A204.1 (cell line): ENCODE measurements at regions not wholly inside any gene's neighbourhood (a gene's known extent, or its start where the extent isn't known, plus 50 kb on each side); places are given as distances from the start of the nearest gene placed in this dataset.

Experiments
- FAIRE-seq: peaks from 2 replicates; lab custom pipeline; 2012; peaks lifted over from hg19 to GRCh38; lab: Jason Lieb, UNC

DNA sequence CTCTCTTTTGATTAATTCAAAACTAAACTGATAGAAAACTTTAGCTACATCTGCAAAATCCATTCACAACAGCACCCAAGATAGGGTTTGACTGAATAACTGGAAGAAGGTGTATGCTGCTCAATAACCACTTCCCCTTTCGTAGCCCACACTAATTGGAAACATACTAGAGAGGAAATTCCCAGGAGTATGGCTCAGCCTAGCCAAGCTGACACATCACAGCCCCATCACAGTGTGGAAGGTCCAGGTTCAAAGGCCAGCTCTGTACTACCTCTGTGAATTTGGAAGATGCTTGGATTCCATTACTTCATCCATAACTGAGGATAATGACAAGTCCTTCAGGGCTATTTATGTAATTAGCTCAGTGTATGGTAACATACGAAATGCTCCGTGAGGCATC is 185.4 kb downstream of the FBXO15 start:
- FAIRE-seq: no peak

DNA sequence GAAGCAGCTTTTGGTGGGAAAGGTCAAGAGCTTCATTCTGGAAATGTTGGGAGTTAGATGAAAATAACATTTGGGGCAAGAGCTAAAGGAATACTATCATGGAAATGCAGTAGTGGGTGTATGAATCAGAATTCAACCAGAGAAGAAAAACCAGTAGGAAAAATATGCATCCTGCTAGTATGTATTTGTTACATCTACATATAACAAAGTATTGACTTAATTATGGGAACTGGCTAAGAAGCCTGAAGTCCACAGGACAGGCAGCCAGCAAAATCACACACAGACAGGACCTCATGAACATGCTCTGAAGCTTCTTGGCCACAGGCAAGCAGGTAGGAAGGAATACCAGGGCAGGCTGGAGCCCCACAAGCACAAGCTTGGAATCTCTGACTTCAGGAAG is 185.8 kb downstream of the FBXO15 start:
- no peak for FAIRE-seq

DNA sequence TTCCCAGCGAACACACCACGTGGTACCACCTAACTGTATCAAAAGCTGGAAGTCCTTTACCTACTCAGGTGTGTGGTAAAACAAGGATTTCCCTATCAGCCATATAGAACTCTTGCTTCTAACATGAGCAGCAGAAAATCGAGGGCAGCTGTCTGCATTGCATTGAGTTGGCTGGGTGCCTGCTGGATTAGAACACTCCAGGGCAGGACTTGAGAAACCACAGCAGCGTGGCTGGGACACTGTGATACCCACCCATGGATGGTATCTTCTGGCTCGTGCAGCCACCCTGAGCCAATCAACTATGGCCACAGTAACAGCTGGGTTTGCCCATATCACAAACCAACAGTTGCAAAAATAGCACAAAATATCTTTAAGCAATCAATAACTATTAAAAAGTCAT is 188.3 kb downstream of the FBXO15 start:
- FAIRE-seq: no peak

DNA sequence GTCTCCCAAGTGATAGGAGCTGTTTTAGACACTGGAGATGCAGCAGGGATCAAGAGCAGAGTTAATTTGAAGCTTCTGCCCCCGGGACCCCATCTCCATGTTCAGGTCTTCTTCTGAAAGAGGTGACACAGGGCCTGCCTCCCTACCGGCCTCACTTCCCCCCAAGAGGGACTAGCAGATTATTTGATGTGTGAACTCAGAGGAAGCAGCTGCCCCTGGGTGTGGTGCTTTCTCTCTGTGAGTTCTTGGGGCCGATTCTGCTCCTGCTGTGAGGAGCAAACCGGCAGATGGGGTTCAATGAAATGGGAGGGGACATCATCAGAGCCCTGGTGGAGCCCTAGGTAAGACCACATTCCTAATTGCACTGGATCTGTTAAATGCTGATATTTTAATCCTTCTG is 193.4 kb downstream of the FBXO15 start:
- FAIRE-seq: no peak

DNA sequence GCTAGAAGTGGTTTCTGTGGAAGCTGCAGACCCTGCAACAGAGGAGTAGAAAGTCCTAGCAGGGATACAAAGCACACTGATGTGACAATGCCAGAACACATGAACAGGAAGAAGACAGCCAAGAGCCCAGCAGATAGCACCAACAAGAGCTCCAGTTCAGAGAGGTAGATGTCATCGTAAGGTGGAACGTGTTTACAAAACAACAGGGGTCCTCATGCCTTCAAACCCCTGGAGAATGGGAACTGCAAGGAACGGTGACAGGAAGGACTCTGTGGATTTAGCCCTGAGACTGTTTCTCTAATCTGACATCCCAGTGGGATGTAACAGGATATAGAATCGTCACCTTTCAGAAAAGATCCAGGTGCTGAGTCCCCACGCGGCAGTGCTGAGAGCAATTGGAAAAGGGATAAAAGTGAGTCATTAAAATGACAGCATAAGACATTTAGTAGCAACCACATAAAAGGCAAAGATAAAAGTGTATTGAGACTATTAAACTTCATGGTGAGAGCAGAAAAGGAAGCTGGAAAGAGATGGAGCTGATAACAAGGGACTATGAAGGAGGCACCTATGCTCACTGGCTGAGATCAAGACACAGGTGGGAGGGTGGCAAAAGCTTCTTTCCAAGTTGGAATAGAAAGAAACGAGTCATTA is 195.2 kb downstream of the FBXO15 start:
- no peak for FAIRE-seq

DNA sequence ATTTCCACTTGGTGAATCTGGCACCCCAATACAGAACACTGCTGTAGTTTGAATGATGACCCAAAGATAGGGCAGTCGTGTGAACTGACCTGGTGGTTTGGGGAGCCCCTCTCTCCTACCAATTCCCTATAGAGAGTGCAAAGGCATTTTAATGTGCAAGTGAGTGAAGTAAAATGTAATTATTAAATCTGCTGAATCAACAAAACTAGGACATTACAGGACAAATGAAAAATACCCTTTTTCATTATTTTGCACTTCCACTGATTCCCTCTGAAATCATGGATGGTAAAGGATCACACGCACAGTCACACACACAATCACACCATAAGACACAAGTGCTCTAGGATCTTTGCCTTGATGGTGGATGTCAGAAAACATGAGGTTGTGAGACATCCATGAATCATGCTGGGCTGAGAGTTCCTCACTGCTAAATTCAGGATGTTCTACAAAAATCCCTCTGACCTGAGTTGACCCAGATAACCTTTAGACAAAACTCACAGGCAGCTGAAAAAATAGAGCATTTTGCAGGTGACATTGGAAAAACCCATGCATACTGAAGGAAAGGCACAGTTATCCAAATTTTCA is 197.4 kb downstream of the FBXO15 start:
- no peak for FAIRE-seq

DNA sequence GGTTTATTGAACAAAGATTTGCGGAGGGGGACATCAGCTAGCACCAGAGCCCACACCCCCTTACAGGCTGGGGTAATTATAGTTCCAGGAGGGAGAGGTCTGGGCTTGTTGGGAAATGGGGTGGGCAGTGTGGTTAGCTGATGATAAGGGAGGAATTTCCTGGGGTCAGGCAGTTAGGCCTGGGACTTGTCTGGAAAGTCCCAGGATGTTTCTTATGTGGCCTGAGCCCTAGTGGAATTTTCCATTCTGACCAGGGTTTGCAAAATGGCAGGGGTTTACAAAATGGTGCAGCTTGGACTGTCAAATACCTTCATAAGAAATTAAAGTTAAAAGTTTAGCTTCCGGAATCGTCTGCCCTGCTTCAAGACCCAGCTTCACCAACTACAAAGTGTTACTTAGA is 199.1 kb downstream of the FBXO15 start:
- no peak for FAIRE-seq

DNA sequence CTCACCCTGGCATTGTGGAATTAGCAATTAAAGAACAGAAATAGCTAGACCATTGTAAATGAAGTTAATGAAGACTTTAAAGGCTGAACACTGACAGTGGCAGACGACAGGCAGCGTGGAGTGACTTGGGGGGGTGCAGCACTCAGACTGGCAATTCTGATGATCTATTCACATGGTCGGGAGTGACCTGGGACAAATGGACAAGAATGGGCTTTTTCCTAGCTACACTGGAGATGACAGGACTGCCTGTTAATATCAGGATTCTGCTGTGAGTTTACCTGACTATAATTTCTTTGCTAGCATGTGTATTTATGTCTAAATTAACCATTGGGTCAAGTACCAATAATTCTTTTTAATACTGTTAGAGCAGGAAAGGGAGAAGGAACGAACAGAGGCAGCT is 199.6 kb downstream of the FBXO15 start:
- FAIRE-seq: no peak

DNA sequence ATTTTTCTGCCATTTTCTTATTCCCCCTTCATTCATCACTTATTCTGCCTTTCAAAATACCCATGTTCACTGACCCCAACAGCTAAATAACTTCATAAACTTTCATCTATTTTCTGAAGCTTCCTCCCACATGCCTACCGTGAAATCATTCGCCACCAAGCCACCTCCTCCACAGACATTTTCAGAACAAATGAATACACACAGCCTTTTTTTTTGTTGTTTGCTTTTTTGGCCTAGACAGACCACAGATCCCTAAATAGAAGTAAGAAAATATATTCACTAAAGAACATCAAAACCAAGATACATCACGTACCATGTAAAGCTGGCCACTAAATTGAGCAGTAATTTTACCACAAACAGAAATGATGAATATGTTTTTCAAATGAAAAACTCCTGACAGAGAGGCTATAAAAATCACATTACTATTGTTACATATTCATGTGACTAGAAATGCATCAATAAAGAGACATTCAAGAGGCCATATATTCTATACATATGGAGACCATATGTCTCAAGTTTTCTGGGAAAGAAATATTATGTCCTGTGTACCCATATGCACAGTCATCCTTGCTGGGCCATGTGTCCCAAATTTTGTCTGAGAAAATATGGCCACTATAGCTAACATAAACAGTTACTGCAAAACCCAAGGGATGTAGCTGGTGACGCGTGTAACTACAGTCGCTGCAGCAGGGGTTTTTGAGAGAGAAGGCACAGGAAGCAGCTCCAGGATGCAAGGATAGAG is 200.3 kb downstream of the FBXO15 start:
- no peak for FAIRE-seq

DNA sequence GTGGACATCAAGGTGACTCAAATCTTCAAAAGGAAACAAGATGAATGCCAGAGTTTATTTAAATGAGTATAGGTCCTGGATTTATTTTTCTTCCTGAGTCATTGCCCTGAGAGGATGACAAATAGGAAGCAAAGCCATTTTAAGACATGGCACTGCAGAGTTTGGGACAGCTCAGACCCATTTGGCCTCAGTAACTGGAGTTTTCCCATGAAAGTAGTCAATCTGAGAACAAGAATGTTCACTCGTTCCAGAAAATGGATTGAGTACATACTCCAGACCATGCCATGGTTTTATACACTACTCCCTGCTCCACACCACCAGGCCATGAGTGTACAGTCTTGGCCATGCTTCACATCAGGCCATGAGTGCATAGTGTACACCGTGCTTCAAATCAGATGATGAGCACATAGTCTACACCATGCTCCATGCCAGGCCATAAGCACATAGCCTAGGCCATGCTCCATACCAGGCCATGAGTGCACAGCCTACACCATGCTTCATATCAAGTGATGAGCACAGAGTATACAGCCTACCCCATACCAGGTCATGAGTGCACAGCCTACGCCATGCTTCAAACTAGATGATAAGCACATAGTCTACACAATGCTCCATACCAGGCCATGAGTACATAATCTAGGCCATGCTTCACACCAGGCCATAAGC is 202.4 kb downstream of the FBXO15 start:
- FAIRE-seq: no peak

DNA sequence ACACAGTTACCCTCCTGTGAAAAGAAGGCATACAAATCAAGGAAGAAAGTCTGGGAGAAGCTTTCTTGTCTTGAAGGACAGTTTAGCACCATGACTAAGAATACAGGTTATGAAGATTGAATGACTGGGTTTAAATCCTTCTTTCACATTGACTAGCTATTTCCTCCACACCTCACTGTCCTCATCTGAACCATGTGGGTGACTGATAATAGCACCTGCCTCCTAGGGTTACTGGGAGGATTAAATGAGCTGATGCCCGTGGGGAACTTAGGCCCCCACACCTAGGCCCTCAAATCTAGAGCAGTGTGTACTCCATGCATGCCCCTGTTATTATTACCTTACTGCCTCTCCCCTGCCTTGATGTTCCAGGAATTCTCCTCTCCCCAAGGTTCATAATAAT is 202.9 kb downstream of the FBXO15 start:
- no peak for FAIRE-seq

DNA sequence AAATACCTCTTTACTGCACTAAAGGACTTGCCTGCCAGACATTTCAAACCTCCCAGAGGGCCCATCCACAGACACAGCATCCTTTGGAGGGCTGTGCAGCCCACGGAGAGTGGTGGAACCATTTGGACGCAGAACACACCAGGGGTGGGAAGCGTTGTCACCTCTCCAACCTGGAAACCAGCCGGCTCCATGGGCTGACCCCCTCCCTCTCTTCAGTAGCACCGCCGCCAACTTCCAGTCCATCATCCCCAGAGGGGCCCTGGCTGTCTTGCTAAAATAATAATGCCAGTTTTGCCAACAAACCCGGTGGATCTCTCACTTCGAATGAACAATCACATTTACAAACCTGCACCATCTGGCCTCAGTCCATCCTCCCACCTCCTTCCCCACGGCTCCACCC is 203.9 kb downstream of the FBXO15 start:
- FAIRE-seq: no peak

DNA sequence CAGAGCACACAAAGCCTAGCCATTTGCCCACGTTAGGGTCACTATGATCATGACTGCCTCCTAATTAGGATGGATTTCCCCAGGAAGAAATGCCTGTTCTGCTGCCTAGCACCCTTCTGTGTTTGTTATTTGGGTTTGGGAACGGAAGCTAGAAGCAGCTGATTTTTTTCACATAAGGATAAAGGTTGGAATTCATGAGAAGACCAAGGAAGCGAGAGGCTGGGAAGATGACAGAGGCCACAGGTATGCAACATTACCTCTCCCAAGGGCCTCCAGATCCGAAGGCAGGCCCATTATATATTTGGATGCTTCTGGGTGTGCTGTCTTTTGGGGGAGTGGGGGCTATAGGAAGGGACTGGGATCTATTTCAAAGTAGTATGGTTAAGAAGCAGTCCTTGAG is 204.7 kb downstream of the FBXO15 start:
- FAIRE-seq: no peak

DNA sequence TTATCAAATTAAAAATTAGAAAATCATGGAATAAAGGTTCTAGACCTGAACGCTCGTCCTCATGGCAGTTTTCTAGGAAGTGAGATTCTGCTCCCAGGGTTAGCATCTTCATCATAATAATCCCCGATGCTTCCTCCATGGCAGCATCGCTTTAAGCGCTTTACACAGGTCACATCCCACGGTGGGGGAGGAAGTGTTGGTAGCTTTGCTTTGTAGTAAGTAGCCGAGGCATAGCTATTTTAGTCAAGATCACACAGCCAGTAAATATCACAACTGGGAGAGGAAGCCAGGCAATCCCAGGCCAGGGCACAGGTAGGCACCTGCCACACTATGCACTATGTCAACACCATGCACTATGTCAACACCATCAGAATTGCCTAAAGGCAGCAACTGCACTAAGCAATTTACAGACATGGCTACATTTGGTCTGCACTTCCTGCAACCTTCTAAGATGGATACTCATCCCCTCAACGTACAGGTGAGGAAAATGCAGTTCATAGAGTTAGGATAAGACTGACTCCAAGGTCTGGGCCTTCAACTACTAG is 205.5 kb downstream of the FBXO15 start:
- no peak for FAIRE-seq

DNA sequence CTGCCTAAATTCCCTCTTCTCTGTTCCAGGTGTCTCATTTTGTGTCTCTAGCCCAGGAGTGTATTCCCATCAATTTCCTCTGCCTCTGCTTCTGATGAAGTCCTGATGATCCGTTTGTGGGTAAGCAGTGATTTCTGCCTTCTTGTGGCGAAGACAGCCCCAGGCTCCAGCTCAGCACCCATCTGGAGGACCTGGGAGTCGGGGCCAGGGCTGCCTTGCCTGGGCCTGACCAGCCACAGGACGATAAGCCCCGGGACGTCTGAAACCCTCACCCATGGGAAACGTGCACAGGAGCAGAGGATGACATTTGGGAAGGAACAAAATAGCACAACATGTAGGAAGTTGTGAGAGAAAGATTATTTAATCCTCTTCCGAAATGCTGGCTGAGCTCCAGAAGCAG is 206.9 kb downstream of the FBXO15 start:
- no peak for FAIRE-seq

DNA sequence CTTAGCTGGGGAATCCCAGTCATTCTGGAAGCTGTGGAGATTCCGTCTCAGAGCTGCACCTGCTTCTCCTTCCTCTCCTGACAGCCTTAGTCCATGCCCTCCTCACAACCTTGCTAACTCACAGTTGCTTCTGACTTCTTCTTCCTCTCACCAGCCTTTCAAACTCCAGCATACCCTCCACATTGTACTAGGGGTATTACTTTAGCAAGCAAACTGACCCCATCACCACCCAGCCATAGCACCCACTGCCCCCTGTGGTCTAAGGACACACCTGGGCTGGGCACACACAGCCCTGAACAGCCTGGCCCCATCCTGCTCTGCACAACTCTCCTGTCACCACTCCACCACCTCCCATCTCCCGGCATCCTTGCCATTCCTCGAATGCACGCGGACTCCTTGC is 208.2 kb downstream of the FBXO15 start:
- FAIRE-seq: no peak

DNA sequence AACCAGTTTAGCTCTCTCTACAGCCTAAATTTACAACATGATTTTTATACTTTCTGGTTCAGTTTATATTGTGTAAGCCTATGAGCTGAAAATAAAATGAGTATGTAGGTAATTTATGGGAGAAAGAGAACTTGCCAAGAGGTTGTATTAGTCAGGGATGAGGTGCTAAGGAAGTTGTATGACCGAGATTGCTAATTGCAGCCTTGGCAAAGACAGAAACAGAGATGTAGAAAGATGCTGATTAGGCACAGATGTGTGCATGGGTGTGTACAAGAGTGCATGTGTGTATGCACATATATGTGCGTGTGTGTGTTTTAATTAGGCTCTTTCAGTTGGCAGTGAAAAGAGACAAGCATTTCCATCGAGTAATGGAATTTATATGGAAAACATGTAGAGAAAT is 213.9 kb downstream of the FBXO15 start:
- no peak for FAIRE-seq

DNA sequence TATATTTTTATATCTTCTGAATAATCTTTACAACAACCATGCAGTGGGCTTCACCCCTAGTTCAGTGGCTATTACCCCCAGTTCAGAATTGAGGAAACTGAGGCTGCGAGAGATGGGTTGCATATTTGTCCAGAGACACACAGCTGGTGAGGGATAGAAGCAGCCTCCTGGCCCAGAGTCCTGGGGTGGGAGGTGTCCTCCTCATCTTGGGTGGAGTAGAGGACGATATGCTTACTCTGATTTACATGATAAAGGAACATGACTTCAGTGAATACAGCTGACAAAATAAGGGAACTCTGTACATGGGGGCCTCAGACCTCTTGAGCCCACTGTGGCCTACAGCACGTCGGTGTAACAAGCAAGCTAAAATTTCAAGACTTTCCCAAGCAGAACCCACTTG is 214.7 kb downstream of the FBXO15 start:
- no peak for FAIRE-seq

DNA sequence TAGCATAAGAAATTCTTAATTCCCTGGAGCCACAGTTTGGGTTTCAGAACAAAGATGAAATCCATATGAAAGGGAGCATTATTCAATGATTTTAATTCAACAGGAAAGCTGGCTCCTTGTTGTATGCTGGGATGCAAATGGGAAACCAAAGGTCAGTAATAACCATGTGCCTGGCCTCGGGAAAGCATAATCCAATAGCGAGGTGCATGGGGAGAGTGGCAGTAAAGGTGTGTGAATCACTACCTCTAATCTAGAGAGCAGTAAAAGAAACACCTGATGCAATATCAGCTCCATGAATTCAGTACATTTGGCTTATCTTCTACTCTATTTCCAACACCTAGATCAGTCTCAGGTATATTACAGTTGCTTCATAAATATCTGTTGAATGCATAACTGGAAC is 220.1 kb downstream of the FBXO15 start:
- no peak for FAIRE-seq

DNA sequence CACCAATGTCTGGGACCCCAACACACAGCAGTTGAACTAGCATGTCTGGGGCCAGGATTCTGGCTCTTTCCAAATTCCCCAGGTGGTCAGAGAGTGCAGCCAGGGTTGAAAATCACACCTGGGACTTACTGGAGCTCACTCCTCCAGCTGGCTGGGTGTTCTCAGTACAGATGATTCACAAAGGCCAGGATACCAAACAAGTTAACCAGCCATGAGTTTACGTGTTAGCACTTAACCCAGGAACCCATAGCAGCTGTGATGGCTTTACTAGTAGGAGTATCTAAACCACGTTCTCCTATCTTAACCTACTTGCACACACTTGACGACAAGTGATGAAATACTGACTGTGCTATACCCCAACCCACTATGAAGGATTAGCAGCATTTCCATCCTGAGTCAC is 222.8 kb downstream of the FBXO15 start:
- FAIRE-seq: no peak

DNA sequence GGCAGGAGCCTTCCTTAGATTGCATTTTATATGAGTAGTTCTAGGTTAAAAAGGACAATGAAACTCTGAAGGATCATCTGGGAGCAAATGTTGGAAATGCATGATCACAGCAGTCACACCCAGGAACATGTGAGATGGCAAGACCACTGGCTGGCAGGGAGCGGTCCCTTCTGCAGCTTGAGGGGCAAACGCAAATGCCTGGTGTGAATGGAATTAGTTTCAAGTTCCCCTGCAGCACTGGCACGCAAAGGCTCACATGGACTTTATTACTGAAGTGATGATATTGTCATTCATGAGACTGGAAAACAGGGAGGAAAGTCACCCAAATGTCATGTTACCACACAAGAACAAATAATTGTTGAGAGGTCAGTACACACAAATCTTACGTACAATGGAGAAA is 223.3 kb downstream of the FBXO15 start:
- no peak for FAIRE-seq

DNA sequence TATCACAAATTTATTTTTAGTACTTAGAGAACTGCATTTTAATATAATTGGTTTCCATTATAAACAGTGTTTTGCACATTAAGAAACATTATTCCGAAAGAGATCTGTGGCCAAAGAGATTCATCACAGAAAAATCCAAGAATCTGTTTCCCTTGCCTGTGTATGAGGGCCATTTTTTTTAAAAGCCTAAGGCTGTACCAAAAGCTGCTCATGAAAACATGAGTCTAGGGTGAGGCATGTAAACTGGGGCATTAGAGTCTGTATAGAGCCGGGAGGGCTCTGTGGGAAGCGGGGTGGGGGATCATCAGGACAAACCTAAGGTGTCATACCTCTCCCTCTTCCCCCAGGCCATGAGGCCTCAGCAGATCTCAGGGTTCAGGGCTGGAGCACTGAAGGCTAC is 223.8 kb downstream of the FBXO15 start:
- FAIRE-seq: no peak

DNA sequence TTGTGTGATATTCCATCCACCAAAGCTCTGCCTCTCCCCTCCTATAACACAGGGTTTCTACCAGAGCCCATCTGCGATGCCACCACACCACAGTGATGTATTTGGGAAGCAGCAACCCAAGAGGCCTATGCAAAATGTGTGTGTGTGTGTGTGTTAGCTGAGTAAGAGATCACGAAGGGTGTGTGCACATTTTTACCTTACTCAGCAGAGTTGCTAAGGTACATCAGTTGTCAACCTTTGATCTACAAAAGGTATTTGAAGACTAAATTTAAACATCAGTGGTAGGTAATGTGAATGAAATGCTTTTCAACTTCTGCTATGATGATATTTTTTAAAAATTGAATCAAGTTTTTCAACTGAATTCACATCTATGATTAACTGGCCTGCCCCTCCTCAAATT is 227.6 kb downstream of the FBXO15 start:
- no peak for FAIRE-seq
